HUES6 (cell line): ENCODE measurements at regions not wholly inside any gene's neighbourhood (a gene's known extent, or its start where the extent isn't known, plus 50 kb on each side); places are given as distances from the start of the nearest gene placed in this dataset.
"Not testable (repeated sequence)": the region's sequence is repeated elsewhere in the genome, so short reads cannot be mapped to it uniquely, and the experiment has no call there.

Source experiments
- H3K27ac ChIP-seq: 2 replicates; pipeline ENCODE4 v1.7.0; 2013; ENCODE audit warnings: low read depth, mild to moderate bottlenecking, low read length, inconsistent platforms
- H3K27me3 ChIP-seq: 2 replicates; pipeline ENCODE4 v1.6.1; 2013; ENCODE audit warnings: low read length; ENCODE audit not compliant: control insufficient read depth, insufficient read depth
- H3K36me3 ChIP-seq: 2 replicates; pipeline ENCODE4 v1.6.1; 2013; ENCODE audit warnings: low read length; ENCODE audit not compliant: control insufficient read depth, insufficient read depth
- H3K4me1 ChIP-seq: 2 replicates; pipeline ENCODE4 v1.6.1; 2013; ENCODE audit warnings: low read length; ENCODE audit not compliant: control insufficient read depth, insufficient read depth
- H3K4me3 ChIP-seq: 2 replicates; pipeline ENCODE4 v1.5.1; 2013; ENCODE audit warnings: low read depth, low read length
- H3K9ac ChIP-seq: one replicate; pipeline ENCODE4 v1.6.1; 2013; ENCODE audit warnings: mild to moderate bottlenecking, low read length
- H3K9me3 ChIP-seq: 2 replicates; pipeline ENCODE4 v1.6.1; 2013; ENCODE audit warnings: low read depth, low read length; ENCODE audit not compliant: control insufficient read depth, insufficient read depth

DNA sequence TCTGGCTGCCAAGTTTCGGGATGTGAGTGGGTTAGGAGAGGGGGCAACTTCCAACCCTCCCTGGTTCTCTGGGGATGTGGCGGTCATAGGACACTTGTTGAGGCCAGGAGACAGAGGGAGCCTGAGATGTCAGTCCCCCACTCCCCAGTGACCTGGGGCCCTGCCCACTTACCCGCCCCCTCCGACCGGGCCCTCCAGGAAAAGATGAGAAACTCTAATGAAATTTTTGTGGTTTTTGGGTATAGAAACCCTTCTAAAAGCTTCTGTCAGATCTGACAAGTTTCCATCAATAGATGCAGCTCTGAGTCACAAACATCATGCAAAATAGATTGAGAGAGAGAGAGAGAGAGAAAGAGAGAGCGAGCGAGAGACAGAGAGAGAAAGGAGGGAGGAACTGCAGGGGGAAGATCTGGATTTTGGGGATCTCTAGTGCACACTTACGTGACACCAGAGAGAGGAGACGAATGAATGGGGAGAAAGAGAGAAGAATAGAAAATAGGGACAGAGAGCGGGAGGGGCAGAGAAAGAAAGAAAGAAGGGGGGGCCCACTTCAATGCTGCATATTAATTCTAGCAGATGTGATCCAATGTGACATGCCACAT, 94.0 kb downstream of the PTPRS start:
- H3K27me3 ChIP-seq, result no peaks in the 10 kb centered on the region

DNA sequence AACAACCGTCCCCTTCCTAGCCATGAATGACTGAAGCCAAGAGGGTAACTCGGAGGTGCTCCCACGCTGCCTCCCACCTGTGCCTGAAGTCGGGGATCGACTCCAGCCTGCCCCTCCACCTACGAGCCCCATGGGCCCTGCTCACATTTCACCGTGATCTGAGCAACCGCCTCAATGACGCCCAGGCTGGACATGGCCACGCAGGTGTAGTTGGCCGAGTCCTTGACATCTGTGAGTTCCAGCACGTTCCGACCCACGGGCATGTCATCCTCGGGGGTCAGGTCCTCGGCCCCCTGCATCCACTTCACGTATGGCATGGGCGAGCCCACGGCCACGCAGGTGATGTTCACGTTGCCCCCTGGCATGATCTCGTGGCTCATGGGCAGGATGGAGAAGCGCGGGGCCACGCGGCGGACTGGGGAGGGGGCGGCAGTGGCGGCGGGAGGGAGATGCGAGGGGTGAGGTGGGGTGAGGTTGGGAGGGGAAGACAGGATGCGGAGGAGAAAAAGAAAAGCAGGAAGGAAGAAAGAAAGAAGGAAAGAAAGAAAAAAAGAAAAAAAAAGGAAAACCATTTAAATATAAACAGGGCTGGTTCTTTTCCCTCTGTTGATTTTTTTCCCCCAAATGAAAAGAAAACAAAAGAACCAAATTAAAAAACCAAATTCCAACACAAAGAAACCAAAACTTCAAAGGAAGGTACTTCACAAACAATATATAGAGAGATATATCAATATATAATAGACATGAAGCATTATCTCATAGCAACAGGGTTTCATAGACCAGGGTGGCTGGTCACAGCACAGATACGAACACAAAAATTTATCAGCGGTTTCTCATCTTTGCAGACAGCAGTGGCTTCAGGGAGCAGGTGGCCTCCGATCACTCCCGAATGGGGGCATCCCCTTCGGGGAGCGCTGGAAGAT, 94.7 kb downstream of the PTPRS start:
- Histone ChIP-seq H3K27me3 (no peaks in the 10 kb centered on the region), H3K4me1 (peaks cover 11% of the 10 kb centered on the region; the same call in 1 of the 2 replicates), H3K4me3 (no peak overlapping the region), H3K36me3 (peaks cover 39% of the 10 kb centered on the region), H3K27ac (no peak overlapping the region), H3K9me3 (no peaks in the 10 kb centered on the region), H3K9ac (no peak overlapping the region)

More for the DNA sequence above, 94.0 kb downstream of the PTPRS start:
- Histone ChIP-seq H3K4me1 (peaks cover 18% of the 10 kb centered on the region), H3K27ac (no peak overlapping the region), H3K9me3 (no peaks in the 10 kb centered on the region), H3K9ac (no peak overlapping the region), H3K36me3 (peaks cover 34% of the 10 kb centered on the region), H3K4me3 (no peak overlapping the region)

GRCh38 chr19:5244351-5244750, 96.3 kb downstream of the PTPRS start:
- H3K4me3 ChIP-seq, result no peak overlapping the region
- H3K27ac ChIP-seq, result no peak overlapping the region
- H3K9me3 ChIP-seq, result no peaks in the 10 kb centered on the region
- peaks cover 15% of the 10 kb centered on the region; the same call in 1 of the 2 replicates for H3K4me1 ChIP-seq
- peaks cover 30% of the 10 kb centered on the region for H3K36me3 ChIP-seq
- no peak overlapping the region for H3K9ac ChIP-seq
- H3K27me3 ChIP-seq, result no peaks in the 10 kb centered on the region

GRCh38 chr19:5243878-5244277, 96.7 kb downstream of the PTPRS start:
- Histone ChIP-seq H3K27ac (no peak overlapping the region), H3K36me3 (peaks cover 28% of the 10 kb centered on the region), H3K9ac (no peak overlapping the region), H3K9me3 (no peaks in the 10 kb centered on the region), H3K27me3 (no peaks in the 10 kb centered on the region), H3K4me3 (no peak overlapping the region), H3K4me1 (peaks cover 15% of the 10 kb centered on the region; the same call in 1 of the 2 replicates)

GRCh38 chr19:5241896-5242295, 98.7 kb downstream of the PTPRS start:
- H3K9me3 ChIP-seq, H3K9ac ChIP-seq, H3K27me3 ChIP-seq, H3K27ac ChIP-seq, H3K4me3 ChIP-seq, H3K4me1 ChIP-seq: not testable (repeated sequence)
- H3K36me3 ChIP-seq, result peaks cover 36% of the 10 kb centered on the region

DNA sequence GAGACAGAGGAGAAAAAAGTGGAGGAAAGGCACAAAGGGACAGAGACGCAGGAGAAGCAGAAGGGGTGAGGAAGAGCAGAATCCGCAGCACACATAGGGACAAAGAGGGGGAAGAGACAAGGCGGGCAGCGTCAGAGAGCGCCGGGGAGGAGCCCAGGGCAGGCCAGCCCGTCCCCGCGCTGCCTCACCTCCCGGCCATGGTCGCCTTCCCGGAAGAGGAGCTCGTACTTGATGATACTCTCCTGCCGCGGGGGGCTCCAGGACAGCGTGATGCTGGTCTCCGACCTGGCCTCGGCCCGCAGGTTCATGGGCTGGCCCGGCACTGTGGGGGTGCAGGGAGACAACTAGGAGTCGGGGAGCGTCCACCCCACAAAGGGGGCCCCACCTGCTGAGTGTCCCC, 100.6 kb downstream of the PTPRS start:
- Histone ChIP-seq H3K4me3 (no peak overlapping the region), H3K36me3 (peaks cover 26% of the 10 kb centered on the region), H3K27me3 (no peaks in the 10 kb centered on the region), H3K9ac (no peak overlapping the region), H3K4me1 (0 out of 2 replicates have a peak, but pooled peaks cover 4% of the 10 kb centered on the region), H3K27ac (no peak overlapping the region), H3K9me3 (no peaks in the 10 kb centered on the region)

GRCh38 chr19:5238700-5239099, 101.9 kb downstream of the PTPRS start:
- Histone ChIP-seq H3K9me3 (no peaks in the 10 kb centered on the region), H3K27me3 (no peaks in the 10 kb centered on the region), H3K9ac (no peak overlapping the region), H3K4me3 (no peak overlapping the region), H3K27ac (no peak overlapping the region), H3K36me3 (peaks cover 18% of the 10 kb centered on the region), H3K4me1 (0 out of 2 replicates have a peak, but pooled peaks cover 4% of the 10 kb centered on the region)

- H3K9me3 ChIP-seq, result no peaks in the 10 kb centered on the region
- H3K4me1 ChIP-seq, result 0 out of 2 replicates have a peak, but pooled peaks cover 4% of the 10 kb centered on the region
- no peaks in the 10 kb centered on the region for H3K27me3 ChIP-seq
- no peak overlapping the region for H3K4me3 ChIP-seq
- no peak overlapping the region for H3K9ac ChIP-seq
- peaks cover 16% of the 10 kb centered on the region for H3K36me3 ChIP-seq
- no peak overlapping the region for H3K27ac ChIP-seq
Measured at GRCh38 chr19:5237939-5238480, 102.6 kb downstream of the PTPRS start.

DNA sequence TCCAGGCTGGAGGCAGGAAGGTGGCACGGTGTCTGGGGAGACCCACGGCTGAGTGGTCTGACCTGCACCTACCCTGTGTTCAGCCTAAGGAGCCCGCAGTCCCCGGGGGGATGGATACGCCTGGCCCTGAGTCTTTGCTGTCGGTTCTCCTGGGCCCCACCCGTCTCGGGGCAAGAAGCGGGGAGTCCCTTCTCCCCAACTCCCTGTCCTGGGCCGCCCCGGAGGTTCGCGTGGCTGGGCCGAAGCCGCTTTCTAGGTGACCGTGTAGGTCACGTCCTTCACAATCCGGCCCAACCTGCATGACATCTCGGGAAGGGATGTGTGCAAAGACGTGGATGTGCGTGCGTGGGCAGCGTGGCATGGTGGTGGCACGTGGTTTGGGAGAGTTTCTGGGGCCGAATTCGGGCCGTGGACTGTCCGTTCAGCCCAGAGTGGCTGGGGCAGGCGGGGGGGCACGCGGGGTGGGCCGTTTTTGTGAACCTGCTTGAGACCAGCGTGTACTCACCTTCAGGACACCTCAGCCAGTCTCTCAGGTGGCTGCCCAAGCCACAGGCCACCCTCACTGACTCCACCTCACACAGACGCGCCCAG, 103.3 kb downstream of the PTPRS start:
- Histone ChIP-seq H3K9ac (no peak overlapping the region), H3K36me3 (peaks cover 13% of the 10 kb centered on the region), H3K4me1 (0 out of 2 replicates have a peak, but pooled peaks cover 4% of the 10 kb centered on the region), H3K27me3 (no peaks in the 10 kb centered on the region), H3K4me3 (no peak overlapping the region), H3K9me3 (no peaks in the 10 kb centered on the region), H3K27ac (no peak overlapping the region)

- Histone ChIP-seq H3K9ac (no peak overlapping the region), H3K27ac (no peak overlapping the region), H3K4me3 (no peak overlapping the region), H3K4me1 (0 out of 2 replicates have a peak, but pooled peaks cover 4% of the 10 kb centered on the region), H3K9me3 (no peaks in the 10 kb centered on the region), H3K36me3 (peaks cover 14% of the 10 kb centered on the region), H3K27me3 (no peaks in the 10 kb centered on the region)
Measured at GRCh38 chr19:5235458-5236219, 105.0 kb downstream of the PTPRS start.
